ENCODE measurements at regions not wholly inside any gene's neighbourhood (a gene's known extent, or its start where the extent isn't known, plus 50 kb on each side); places are given as distances from the start of the nearest gene placed in this dataset.
"Not testable (repeated sequence)": the region's sequence is repeated elsewhere in the genome, so short reads cannot be mapped to it uniquely, and the experiment has no call there.

DNA sequence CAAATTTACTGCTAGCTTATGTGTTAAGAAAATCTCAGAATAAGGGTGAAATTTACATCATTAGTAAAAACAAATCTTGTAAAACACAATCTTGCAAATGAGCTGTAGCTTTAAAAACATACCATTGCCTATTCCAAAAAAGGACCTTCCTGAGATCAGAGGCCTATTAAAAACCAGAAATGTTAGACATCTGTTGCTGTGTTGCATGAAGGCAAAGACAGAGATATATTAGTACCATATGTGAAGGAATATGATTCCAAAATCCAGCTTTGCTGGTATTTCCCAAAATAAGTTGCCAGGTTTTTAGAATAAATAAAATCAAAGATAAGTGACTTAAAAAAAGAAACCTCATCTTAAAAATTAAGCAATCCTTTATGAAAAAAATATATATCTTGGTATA is 504.1 kb upstream of the CDIN1 start:
- DNase-seq (ENCODE audit: low spot score): no peak

DNA sequence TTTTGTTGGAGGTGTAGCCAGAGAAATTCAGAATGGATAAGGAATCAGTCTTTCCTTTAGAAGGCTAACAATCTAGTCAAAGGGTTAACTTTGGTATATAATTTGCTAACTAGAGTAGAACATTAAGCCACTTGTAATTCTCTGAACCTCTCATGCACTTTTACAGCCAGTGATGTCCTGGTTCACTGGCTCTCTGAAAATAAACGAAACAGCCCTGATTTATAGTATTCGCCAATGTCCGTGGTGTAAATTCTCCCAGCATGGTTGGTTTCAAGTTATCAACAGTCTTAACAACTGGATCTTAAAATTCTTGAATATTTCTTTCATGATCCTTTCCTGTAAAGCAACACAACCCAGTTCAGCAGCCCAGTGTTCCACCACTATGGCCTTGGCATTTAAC is 500.4 kb upstream of the CDIN1 start:
- DNase-seq (ENCODE audit: low spot score): no peak

GRCh38 chr15:36080759-36081158 is 498.7 kb upstream of the CDIN1 start:
- DNase-seq (ENCODE audit: low spot score): no peak

DNA sequence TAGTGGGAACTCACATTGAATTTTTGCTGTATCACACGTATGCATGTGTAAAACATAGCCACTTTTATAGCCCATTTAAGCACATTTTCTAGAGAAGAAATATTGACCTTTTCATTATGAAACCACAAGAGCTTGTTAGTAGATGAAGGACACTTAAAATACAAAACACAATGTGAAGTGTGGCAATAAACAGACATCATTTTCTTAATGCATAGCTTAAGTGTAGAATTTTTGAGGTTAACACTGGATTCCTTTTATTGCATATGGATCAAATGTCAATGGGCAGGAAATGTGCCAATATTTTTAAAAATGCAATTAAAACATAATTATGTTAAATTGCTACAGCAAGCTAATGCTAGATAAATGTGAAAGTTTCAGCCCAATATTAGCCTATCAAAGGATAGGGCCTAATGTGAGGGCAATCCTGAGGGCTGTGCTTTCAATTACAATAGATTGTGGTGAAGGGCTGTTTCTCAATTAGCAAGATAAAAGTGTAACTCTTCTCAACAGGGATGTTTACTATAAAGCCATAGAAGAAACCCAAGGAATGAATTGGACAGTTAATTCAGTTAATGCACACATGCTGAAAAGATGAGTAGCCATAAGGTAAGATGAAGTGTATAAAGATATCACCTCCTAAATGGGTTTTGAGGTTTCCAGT is 489.0 kb upstream of the CDIN1 start:
- DNase-seq (ENCODE audit: low spot score): no peak

DNA sequence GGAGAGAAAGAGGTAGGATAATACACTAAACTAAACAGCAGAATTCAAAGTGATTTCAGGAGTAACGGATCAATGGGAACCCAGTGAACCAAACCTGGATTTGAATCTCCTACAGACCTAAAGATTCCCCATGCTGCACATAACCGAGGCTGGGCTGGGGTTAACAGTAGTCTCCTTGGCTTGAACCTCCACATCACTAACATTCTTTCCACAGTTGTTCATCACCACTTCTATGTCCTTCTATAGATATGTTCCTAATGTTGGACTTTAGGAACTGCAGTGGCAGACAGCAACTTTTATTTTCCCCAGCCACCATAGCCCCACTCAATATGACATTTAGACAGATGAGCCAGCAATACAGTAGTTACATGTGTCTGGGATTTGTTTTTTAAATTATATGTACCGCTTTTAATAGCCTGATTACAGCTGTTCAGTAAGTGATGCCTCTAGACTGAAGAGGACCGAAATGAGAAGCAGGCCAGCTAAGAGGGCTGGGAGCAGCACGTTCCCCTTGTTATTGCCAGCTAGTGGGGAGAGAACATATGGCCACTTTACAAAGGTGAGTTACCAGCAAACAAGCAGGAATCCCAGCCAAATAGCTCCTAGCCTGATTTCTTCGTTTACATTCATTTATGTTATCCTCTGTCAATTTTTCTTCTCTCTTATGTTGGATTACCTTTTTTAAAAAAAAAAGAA is 472.6 kb upstream of the CDIN1 start:
- DNase-seq (ENCODE audit: low spot score): no peak

DNA sequence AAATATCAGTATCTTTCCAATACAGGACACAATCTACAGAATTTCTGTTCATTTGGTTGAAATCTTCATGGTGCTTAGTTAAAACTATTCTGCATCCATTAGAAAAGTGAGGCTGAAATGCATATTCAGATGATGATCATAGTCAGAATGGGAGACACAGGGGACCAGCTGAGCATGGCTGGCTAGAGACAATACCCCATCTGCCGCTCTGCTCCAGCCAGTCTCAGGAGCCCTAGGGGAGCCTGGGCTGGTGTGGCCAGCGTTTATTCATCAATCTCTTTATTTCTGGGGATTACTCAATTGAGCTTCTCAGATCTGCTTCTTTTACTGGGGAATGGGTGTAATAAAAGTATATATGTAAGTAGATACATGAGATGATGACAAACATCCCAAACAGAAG is 470.9 kb upstream of the CDIN1 start:
- DNase-seq (ENCODE audit: low spot score): no peak

- no peak for DNase-seq (ENCODE audit: low spot score)
Measured at GRCh38 chr15:36109943-36110658, 469.3 kb upstream of the CDIN1 start.

- no peak for DNase-seq (ENCODE audit: low spot score)
Measured at GRCh38 chr15:36110659-36110993, 468.8 kb upstream of the CDIN1 start.

DNA sequence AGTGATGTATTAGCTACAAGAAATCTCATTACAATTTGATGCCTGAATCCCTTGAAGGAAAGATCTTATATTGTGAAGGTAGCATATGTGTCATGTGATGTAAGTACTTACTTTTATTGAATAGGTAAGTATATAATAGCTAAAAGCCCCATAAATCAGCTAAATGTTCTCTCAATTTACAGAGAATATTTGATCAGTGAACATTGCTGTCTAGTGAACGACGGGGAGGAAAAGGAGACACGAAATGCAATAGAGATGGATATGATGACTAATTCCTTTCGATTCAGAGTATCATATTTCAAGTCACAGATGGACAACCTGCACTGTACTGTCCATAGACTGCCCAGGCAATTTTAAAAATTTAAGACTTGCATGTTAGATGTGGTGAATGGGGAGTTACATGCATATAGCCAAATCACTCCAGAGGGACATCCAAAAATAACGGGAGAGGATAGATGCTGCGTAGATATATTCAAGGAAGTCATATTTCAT is 462.1 kb upstream of the CDIN1 start:
- DNase-seq (ENCODE audit: low spot score): no peak

- no peak for DNase-seq (ENCODE audit: low spot score)
Measured at GRCh38 chr15:36126194-36126593, 453.2 kb upstream of the CDIN1 start.

- no peak for DNase-seq (ENCODE audit: low spot score)
Measured at GRCh38 chr15:36130641-36131310, 448.6 kb upstream of the CDIN1 start.

GRCh38 chr15:36133742-36134141 is 445.7 kb upstream of the CDIN1 start:
- DNase-seq (ENCODE audit: low spot score): no peak

GRCh38 chr15:36136049-36136448 is 443.4 kb upstream of the CDIN1 start:
- DNase-seq (ENCODE audit: low spot score): no peak

DNA sequence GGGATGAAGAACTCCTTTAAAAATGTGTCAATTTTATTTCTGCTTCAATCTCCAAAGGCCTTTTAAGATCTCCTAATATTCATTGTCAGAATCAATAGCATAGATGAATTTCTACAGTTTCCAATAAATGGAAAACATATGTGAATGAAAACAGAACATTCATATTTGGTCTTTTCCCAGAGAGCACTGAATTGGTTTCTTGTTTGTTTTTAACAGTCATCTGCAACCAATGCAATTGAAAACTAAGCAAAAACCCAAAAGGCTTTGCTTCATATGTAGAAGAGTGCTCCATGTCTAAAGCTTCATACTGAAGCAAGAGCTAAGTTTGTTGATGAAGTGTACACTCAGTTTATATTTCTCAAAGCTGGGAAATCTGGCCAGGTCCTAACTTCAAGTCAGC is 426.5 kb upstream of the CDIN1 start:
- no peak for DNase-seq (ENCODE audit: low spot score)

- DNase-seq (ENCODE audit: low spot score): no peak
Measured at GRCh38 chr15:36156879-36157427, 422.5 kb upstream of the CDIN1 start.

- DNase-seq (ENCODE audit: low spot score): no peak
Measured at GRCh38 chr15:36160351-36160750, 419.1 kb upstream of the CDIN1 start.

DNA sequence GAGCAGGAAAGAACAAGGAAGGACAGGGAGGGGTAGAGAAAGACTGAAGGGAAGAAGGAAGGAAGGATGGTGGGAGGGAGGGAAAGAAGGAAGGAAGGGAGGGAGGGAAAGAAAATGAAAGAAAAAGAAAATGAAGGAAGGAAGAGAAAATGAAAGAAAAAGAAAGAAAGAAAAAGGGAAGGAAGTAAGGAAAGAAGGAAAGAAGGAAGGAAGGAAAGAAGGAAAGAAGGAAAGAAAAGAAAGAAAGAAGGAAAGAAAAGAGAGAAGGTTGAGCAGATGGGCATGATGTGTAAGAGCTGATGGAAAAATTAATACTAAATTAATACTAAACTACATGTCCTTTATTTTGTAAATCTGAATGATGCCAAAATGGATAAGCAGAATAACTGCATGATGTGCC is 418.3 kb upstream of the CDIN1 start:
- DNase-seq (ENCODE audit: low spot score): no peak

- DNase-seq (ENCODE audit: low spot score): no peak
Measured at GRCh38 chr15:36161771-36162212, 417.6 kb upstream of the CDIN1 start.

GRCh38 chr15:36163983-36164382 is 415.4 kb upstream of the CDIN1 start:
- DNase-seq (ENCODE audit: low spot score): not testable (repeated sequence)

DNA sequence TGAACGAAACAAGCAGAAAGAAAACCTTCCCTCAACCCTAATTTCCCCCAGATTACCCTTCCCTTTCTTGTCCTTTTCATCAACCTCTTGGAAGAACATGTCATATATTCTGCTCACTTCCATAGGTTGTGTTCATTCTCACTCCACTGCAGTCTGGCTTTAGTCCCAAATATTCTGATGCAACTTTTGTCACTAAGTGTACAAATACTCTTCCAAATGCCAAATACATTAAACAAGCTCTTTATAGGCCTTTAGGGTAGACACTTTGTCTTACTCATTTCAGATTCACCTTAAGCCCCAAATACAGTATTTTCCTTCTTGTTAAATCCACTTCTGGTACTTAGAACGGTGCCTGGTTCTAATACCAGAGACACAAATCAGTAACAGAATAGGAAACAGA is 406.5 kb upstream of the CDIN1 start:
- DNase-seq (ENCODE audit: low spot score): no peak

DNA sequence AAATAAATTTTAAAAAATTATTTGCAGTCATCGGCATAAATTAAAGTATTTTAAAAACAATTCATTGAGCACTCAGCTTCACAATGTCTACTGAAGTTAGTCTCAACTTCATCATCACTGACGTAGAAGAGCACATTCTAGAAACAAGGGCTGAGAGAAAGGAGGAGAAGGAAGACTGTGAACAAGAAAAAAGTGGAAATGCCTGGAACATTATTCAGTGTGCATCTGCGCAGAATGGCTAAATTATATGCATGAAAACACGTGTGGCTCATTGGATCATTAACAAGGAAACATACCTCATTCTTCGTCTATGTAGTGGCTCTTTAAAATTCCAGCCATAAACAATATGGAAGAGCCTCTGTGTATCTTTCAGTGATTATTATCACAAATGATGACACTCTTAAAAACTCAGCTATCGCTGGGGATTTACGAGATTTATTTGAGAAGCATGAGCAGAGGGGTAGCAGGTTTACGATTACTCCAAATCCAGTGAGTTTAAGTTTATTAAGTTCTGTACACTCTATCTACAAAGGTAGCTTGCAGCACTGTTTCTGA is 404.2 kb upstream of the CDIN1 start:
- no peak for DNase-seq (ENCODE audit: low spot score)

DNA sequence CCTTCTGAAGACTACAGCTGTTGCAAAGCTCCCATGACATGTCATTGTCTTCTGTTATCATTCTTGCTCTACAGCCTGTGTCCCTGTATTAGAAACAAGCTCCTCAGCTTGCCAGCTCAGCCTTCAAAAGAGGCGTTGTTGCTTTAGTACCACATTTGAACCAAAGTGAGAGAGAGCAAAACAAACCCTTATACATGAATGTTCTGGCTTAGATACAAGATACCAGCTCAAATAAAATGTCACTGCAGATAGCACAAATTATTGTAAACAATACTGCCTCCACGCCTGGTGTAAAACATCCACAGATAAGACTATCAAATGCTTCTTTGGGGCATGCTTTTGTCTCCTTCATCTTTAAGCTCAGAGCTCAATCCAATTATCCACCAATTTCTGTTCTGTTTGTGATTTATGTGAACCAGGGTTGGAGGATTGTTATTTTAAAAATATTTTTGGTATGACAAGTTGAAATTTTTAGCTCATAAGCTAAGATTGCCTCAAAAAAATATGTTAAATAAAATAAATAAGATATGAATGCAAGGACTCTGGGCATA is 403.6 kb upstream of the CDIN1 start:
- no peak for DNase-seq (ENCODE audit: low spot score)
